Lower leg skin (tissue), 3 donors: ENCODE measurements at regions not wholly inside any gene's neighbourhood (a gene's known extent, or its start where the extent isn't known, plus 50 kb on each side); places are given as distances from the start of the nearest gene placed in this dataset.

Experiments
- POLR2A ChIP-seq, 2 donors: fragments of 450-650 bp; IDR thresholded peaks; one replicate each; pipeline ENCODE4 v1.6.1; 2016 to 2017; ENCODE audit warnings: antibody characterized with exemption in 2 of 2, mild to moderate bottlenecking in 1 of 2, moderate library complexity in 1 of 2
- TF ChIP-seq, protein P1 (sequence below), 3 donors: fragments of 450-650 bp; IDR thresholded peaks; one replicate each; pipeline ENCODE4 v1.5.1; 2016; ENCODE audit warnings: antibody characterized with exemption in 3 of 3, mild to moderate bottlenecking in 3 of 3, moderate library complexity in 2 of 3

DNA sequence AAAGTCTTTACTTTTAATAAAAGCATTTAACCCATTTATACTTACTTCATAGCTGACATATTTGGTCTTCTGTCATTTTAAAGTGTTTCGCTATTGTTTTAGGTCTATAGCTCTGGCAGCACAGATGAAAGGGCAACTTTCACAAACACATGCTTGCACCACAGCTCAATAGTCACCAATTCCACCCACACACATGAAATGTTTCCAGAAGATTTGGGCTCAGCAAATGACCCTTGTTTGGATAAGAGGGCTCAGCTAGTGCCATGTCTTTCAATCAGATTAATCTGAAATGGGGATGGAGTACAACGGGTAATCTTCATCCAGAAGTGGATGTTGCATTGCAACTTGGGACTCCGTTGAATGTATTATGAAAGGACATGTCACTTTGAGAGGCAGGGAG lies 176.0 kb downstream of the FGF18 start:
- TF ChIP-seq, protein P1, sequence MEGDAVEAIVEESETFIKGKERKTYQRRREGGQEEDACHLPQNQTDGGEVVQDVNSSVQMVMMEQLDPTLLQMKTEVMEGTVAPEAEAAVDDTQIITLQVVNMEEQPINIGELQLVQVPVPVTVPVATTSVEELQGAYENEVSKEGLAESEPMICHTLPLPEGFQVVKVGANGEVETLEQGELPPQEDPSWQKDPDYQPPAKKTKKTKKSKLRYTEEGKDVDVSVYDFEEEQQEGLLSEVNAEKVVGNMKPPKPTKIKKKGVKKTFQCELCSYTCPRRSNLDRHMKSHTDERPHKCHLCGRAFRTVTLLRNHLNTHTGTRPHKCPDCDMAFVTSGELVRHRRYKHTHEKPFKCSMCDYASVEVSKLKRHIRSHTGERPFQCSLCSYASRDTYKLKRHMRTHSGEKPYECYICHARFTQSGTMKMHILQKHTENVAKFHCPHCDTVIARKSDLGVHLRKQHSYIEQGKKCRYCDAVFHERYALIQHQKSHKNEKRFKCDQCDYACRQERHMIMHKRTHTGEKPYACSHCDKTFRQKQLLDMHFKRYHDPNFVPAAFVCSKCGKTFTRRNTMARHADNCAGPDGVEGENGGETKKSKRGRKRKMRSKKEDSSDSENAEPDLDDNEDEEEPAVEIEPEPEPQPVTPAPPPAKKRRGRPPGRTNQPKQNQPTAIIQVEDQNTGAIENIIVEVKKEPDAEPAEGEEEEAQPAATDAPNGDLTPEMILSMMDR (IDR thresholded peaks at IDR 0.05): no peak
- no peak for TF ChIP-seq POLR2A (IDR thresholded peaks at IDR 0.05)
